DMS79 (cell line): ENCODE measurements at regions not wholly inside any gene's neighbourhood (a gene's known extent, or its start where the extent isn't known, plus 50 kb on each side); places are given as distances from the start of the nearest gene placed in this dataset.
"Not testable (repeated sequence)": the region's sequence is repeated elsewhere in the genome, so short reads cannot be mapped to it uniquely, and the experiment has no call there.

Experiments used
- DNase-seq: peaks from one replicate; lab custom pipeline; 2025; lab: John Stamatoyannopoulos, UW

DNA sequence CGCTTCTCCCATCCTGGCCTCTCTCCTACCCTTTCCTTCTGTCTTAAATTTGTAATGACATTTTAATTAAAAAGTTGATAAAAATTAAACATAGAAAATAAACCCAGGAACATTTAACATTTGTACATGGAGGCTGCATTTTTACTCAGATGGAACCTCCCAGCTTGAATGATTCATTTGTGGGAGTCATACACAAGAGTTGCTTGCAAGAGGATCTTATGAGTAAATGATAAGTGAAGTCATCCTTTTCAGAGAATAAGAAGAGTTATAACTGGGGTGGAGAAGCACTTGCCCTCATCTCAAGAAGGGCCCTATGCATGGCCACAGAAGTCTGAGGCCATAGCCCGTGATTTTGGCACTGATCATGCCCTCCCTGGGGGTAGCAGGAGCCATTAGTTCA, 482.9 kb upstream of the BOD1L1 start:
- no peak for DNase-seq

GRCh38 chr4:14111730-14112181, 484.2 kb upstream of the BOD1L1 start:
- no peak for DNase-seq

- no peak for DNase-seq
Observed at GRCh38 chr4:14115106-14115505, 487.6 kb upstream of the BOD1L1 start.

DNA sequence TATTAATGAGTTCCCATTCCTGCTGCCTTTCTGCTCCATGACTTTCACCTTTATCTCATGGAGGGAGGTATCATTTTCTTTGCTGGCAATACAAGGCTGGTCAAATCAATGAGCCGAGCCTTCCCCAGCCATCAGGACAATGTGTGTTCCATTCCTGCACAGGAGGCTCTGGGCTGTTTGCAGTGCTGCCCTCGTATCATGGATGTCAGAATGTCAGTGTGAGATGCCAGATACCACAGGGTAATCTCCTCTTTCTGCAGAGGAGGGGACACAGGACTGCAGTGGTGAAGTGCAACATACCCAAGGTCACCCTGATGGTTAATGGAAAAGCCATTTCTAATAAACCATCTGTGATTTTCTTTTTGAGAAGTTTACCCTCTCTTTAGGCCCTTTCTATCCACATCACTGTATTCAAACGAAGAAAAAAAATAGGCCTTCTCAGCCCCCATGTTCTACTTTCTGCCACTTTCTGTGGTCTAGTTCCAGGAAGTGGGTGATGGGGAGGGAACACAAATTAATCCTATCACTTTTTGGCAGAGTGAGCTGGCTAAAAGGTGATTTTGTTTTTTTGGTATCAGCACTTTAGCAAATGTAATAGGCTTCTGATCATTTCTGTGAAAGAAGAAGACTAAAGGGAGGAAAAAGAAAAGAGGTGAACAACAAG, 490.2 kb upstream of the BOD1L1 start:
- DNase-seq = no peak

GRCh38 chr4:14124816-14125215, 497.3 kb upstream of the BOD1L1 start:
- no peak for DNase-seq

GRCh38 chr4:14125375-14126129, 498.0 kb upstream of the BOD1L1 start:
- DNase-seq = no peak

GRCh38 chr4:14130551-14130950, 503.0 kb upstream of the BOD1L1 start:
- no peak for DNase-seq

DNA sequence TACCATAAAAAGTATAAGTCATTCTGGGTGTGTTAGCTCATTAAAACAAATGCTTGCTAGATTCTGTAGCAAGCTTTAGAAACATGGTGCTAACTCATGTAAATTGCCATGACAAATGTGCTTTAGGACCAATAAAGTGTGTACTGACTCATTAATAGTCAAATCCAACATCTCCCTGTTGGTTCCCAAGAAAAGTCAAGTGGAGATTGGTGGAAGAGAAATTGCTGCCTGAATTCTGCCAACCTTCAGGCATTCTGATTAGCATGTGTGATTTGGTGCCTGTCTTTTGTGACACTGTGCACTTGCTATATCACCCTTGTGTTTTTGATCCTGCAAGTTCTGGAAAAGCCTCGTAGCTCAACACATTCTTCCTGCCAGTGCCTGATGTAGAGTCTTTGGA, 503.8 kb upstream of the BOD1L1 start:
- no peak for DNase-seq

DNA sequence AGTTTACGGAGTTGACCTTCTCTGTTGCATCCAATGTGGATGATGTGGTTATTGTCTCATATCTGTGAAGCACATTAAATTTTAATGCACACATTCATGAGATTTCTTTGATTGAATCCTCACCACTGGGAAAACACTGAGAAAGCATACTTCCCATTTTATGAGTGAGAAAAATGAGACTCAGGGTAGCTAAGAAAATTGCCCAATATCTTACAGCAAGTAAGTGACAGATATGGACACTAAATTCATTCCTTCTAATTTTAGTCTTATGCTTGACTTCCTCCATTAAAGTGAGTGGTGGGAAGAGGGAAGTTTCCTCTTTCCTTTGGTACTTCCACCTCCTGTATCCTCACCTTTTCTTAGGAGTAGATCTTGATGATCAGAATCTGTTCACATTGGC, 504.8 kb upstream of the BOD1L1 start:
- DNase-seq = no peak

DNA sequence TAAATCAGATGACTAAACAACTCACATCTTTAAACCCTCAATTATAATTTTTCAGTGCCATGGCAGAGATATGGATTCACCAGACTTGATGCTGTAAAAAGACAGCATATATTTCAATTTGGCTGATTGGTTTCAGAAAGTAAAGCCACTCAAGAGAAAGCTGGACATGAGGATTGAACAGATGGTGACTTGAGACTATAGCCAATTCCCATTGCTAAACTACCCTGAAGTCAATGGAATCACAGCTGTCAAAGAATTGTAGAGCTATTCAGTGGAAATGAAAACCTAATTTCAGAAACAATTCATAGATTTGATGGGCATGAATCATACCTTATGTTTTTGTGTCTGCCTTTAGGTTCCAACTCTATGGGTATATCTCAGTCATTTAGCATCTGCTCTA, 510.6 kb upstream of the BOD1L1 start:
- DNase-seq = no peak

DNA sequence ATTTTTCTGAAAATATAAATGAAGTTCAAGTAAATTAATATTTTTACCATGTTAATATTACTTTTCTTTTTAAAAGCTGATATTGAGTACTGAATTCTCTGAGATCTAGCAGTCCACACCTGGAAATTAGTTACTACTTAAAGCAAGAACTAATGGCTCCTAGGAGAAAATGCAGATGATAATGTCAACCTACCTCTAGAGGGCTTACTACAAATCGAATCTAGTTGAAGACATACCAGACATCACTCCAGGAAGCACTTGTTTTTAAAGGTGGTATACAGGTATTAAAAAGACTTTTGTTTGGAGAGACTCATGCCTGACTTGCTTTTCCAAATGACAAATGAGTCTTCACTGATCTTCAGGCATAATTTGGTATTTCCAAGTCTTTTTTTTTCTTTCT, 516.4 kb upstream of the BOD1L1 start:
- no peak for DNase-seq

DNA sequence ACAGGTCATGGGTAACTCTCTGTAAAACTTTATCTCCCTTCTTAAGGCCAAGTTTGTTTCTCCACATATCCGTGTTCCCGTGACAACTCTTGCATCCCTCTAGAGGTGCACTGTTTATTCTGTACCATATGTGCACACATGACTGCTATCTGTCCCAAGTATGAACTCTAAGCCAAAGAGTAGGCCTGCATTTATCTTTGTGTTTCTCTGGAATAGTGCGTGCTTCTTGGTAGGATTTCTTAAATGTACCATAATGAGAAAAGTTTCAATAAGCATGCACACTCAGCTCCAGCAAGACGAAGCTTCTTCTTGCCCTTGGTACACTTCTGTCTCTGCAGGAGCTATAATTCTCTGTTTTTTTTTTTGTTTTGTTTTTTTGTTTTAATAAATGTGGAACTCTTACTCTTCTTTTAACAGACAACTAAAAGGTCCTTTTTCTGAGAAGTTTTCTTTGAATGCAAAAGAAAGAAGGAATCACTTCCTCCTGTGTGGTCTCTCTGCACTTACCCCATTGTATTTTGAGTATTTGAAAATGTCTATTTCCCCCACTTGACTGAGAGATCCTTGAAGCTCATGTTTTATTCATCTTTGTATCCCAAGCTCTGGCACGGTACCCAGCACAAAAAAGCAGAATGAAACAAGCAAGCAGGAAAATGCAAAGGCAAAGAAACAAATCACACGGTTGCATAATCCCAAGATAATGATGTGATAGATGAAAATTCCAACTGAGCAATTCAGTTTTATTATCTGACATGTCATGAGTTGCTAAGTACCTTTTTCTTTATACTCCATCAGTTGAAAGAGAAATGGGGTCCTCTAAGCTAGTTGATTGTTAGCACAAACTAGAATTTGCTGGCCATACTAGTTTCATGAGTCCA, 521.9 kb upstream of the BOD1L1 start:
- DNase-seq = no peak

- no peak for DNase-seq
Observed at GRCh38 chr4:14151101-14151500, 523.6 kb upstream of the BOD1L1 start.

DNA sequence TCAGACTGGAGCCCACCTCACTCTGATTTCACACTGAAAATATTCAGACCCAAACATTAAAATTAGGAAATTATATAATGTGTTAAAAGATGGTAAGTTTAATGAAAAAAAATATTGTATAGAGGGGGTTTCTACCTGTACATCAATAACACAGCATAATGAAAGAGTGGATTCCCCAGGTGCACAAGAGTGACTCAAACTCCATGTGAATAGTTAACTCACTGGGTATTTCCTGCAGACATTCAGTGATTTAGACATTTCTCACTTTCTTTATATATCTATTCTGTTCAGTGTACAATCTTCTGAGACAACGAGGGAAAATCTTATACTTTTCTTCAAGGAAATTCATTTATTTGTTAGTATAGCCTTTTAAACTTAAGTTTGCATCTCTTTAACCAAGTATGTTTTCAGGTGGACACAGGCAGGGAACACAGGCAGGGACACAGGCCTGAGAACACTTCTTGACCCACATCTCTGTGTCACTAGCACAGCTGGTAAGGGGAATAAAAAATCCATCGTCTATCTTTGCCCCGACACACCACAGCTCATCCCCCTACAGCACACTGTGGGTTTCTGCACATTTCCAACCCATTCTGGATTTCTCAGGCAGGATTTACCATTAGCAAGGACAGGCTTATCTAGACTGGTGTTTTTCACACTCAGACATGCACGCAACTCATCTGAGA, 525.5 kb upstream of the BOD1L1 start:
- no peak for DNase-seq

DNA sequence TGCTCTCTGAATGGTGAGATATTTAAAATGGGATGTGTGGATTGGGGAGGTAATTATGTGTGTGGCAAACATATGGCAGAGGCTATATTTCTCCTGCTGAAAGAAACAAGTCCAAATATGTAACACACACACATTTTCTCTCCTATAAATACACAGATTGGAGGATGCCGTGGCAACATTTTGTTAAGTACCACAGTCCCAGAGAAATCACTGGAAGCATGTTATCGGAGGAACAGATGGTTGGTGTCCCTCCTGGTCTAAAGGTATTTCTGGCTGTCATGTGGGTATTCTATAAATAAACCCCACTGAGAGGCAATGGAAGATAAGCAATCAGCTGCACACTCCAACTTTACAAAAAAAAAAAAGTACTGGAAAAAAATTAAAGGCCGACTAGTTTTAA, 528.3 kb upstream of the BOD1L1 start:
- DNase-seq = no peak

DNA sequence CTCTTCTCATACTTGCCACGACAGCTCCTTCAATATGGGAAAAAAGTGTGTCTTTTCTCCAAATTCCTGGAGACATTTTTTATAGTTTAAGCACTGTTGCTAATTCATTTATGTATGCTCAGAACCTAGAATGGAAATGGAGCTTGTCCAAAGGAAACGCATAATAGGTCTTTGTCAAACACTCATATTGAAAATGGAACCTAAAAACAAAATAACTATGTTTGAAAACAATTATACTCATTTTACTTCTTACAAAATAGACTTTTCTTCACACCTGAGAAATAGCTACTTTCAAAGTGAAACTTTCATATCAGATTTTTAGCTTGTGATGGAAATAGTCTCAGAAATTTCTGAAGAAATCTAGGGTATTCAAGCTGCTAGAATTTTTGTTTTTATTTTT, 529.7 kb upstream of the BOD1L1 start:
- no peak for DNase-seq

DNA sequence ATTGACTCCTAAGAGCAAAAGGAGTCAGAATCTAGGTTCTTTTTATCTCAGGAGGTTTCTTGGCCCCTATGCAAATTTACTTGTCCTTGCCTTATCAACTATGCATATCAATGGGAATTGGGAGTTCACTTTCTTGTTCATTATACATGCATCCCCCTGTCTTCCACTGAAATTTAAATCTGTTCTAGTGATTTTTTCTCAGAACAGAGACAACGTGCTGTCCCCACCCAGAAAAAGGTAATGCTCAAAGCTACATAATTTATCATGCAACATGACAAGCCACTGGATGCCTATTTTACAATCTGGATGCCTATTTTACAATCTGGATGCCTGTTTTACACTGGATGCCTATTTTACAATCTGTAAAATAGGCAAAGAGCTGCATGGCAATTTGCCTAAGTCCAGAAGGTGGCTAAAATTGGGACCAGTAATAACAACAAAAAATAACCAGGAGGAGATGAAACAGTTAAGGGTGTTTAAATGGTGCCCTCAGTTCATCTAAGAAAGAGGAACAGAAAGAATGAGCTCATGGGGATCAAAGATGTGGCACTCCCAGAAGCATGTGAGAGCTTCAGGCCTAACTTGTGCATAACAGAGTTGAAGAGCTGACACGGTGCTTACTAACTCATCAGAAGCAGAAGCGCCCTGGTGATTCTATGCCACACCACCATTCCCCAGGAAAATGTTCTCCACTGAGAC, 537.8 kb upstream of the BOD1L1 start:
- no peak for DNase-seq

- no peak for DNase-seq
Observed at GRCh38 chr4:14167876-14168510, 540.5 kb upstream of the BOD1L1 start.

DNA sequence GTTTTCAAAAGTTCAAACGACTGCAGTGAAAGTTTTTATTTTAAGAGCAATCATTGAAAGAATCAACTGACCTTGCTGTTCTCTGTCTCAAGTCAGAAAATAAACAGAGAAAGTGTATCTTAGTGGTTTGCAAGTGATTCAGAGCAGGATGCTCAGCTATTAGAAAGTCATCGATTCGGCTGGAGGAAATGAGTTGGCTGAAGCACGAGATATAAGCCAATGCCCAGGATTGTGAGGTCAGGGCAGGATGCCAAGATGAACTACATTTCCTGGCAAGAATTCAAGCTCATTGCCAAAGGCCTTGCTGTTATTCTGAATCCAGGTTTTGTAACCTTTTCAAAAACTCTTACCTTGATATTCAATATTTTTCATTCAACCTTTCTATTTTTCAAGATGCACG, 541.4 kb upstream of the BOD1L1 start:
- no peak for DNase-seq

GRCh38 chr4:14169460-14169859, 541.9 kb upstream of the BOD1L1 start:
- DNase-seq = no peak

GRCh38 chr4:14169940-14170339, 542.4 kb upstream of the BOD1L1 start:
- not testable (repeated sequence) for DNase-seq
